Stimulated activated naive B cell treated with anti-CD40 and anti-IgM and Interleukin-4, amounts not matched to agents 10 μg/mL and 1 μg/mL and 100 μg/mL, for 72 hours (primary cell): ENCODE measurements at regions not wholly inside any gene's neighbourhood (a gene's known extent, or its start where the extent isn't known, plus 50 kb on each side); places are given as distances from the start of the nearest gene placed in this dataset.

Experiments used
- ATAC-seq, 2 donors: fragments of 150-1000 bp; cut with Tn5 transposase; replicated peaks; 2 replicates each; pipeline ENCODE4 v1.10.0; 2021; ENCODE audit warnings: moderate library complexity in 1 of 2
- DNase-seq: peaks from one replicate; pipeline ENCODE4 v3.0.0; 2021
- H3K27ac Mint-ChIP-seq: one replicate; pipeline ENCODE4 v1.8.0; 2022; ENCODE audit warnings: mild to moderate bottlenecking, mixed read lengths
- H3K27me3 Mint-ChIP-seq, 2 donors: one replicate each; pipeline ENCODE4 v1.8.0; 2022; ENCODE audit warnings: mixed read lengths in 2 of 2
- H3K36me3 Mint-ChIP-seq, 2 donors: one replicate each; pipeline ENCODE4 v1.8.0; 2022; ENCODE audit warnings: mixed read lengths in 2 of 2, mild to moderate bottlenecking in 1 of 2
- H3K4me1 Mint-ChIP-seq, 2 donors: one replicate each; pipeline ENCODE4 v1.8.0; 2022; ENCODE audit warnings: mixed read lengths in 2 of 2, mild to moderate bottlenecking in 1 of 2
- H3K4me3 Mint-ChIP-seq, 2 donors: one replicate each; pipeline ENCODE4 v1.8.0; 2022; ENCODE audit warnings: mild to moderate bottlenecking in 2 of 2, mixed read lengths in 2 of 2, moderate library complexity in 1 of 2
- H3K9me3 Mint-ChIP-seq, 2 donors: one replicate each; pipeline ENCODE4 v1.8.0; 2022; ENCODE audit warnings: mixed read lengths in 2 of 2, mild to moderate bottlenecking in 1 of 2

- no peak overlapping the region for H3K27ac Mint-ChIP-seq
- H3K9me3 Mint-ChIP-seq, result peaks cover 0 to 3% of the 10 kb centered on the region in 2 donors
- DNase-seq (no peak), ATAC-seq (no peak)
- no peaks in the 10 kb centered on the region for H3K36me3 Mint-ChIP-seq
- no peak overlapping the region for H3K4me3 Mint-ChIP-seq
- no peaks in the 10 kb centered on the region for H3K4me1 Mint-ChIP-seq
- H3K27me3 Mint-ChIP-seq, result peaks cover 6 to 17% of the 10 kb centered on the region in 2 donors
Observed at GRCh38 chr14:25117342-25117741, 67.4 kb upstream of the STXBP6 start.

- Mint-ChIP-seq H3K27ac (no peak overlapping the region), H3K36me3 (no peaks in the 10 kb centered on the region), H3K4me3 (no peak overlapping the region), H3K4me1 (no peaks in the 10 kb centered on the region), H3K27me3 (peaks cover 6 to 12% of the 10 kb centered on the region in 2 donors), H3K9me3 (peaks cover 0 to 3% of the 10 kb centered on the region in 2 donors)
- DNase-seq (no peak), ATAC-seq (no peak)
Observed at GRCh38 chr14:25116607-25117006, 66.7 kb upstream of the STXBP6 start.

GRCh38 chr14:25113394-25113793, 63.4 kb upstream of the STXBP6 start:
- Mint-ChIP-seq H3K4me3 (no peak overlapping the region), H3K36me3 (no peaks in the 10 kb centered on the region), H3K4me1 (no peaks in the 10 kb centered on the region), H3K27me3 (peaks cover 3 to 12% of the 10 kb centered on the region in 2 donors), H3K27ac (no peak overlapping the region), H3K9me3 (peaks cover 0 to 4% of the 10 kb centered on the region in 2 donors)
- ATAC-seq (no peak), DNase-seq (no peak)

- DNase-seq, result no peak
- Mint-ChIP-seq H3K27ac (no peak overlapping the region), H3K36me3 (no peaks in the 10 kb centered on the region)
Observed at GRCh38 chr14:25111061-25111601, 61.2 kb upstream of the STXBP6 start.

GRCh38 chr14:25110106-25110505, 60.2 kb upstream of the STXBP6 start:
- peaks cover 0 to 2% of the 10 kb centered on the region in 2 donors for H3K9me3 Mint-ChIP-seq
- ATAC-seq, result no peak
- no peak overlapping the region for H3K27ac Mint-ChIP-seq
- no peak for DNase-seq
- no peak overlapping the region for H3K4me3 Mint-ChIP-seq
- H3K4me1 Mint-ChIP-seq, result no peaks in the 10 kb centered on the region
- peaks cover 1 to 19% of the 10 kb centered on the region in 2 donors for H3K27me3 Mint-ChIP-seq
- H3K36me3 Mint-ChIP-seq, result no peaks in the 10 kb centered on the region

More at GRCh38 chr14:25111061-25111601, 61.2 kb upstream of the STXBP6 start:
- Mint-ChIP-seq H3K27me3 (peaks cover 3 to 13% of the 10 kb centered on the region in 2 donors), H3K4me1 (no peaks in the 10 kb centered on the region), H3K4me3 (no peak overlapping the region), H3K9me3 (peaks cover 0 to 4% of the 10 kb centered on the region in 2 donors)
- no peak for ATAC-seq

- Mint-ChIP-seq H3K27ac (no peak overlapping the region), H3K36me3 (no peaks in the 10 kb centered on the region), H3K4me1 (no peaks in the 10 kb centered on the region), H3K4me3 (no peak overlapping the region), H3K27me3 (peaks cover 0 to 22% of the 10 kb centered on the region in 2 donors), H3K9me3 (peaks cover 0 to 1% of the 10 kb centered on the region in 2 donors)
- DNase-seq, result no peak
- no peak for ATAC-seq
Observed at GRCh38 chr14:25108959-25109358, 59.0 kb upstream of the STXBP6 start.

GRCh38 chr14:25108291-25108690, 58.3 kb upstream of the STXBP6 start:
- Mint-ChIP-seq H3K27me3 (peaks cover 0 to 17% of the 10 kb centered on the region in 2 donors), H3K36me3 (no peaks in the 10 kb centered on the region)

GRCh38 chr14:25103820-25104219, 53.9 kb upstream of the STXBP6 start:
- Mint-ChIP-seq H3K9me3 (peaks cover 0 to 3% of the 10 kb centered on the region in 2 donors), H3K4me1 (no peaks in the 10 kb centered on the region), H3K4me3 (no peak overlapping the region), H3K27ac (no peak overlapping the region), H3K27me3 (peaks cover 0 to 16% of the 10 kb centered on the region in 2 donors), H3K36me3 (no peaks in the 10 kb centered on the region)
- ATAC-seq, result no peak
- no peak for DNase-seq

More at GRCh38 chr14:25108291-25108690, 58.3 kb upstream of the STXBP6 start:
- Mint-ChIP-seq H3K9me3 (peaks cover 0 to 1% of the 10 kb centered on the region in 2 donors), H3K4me1 (no peaks in the 10 kb centered on the region), H3K4me3 (no peak overlapping the region), H3K27ac (no peak overlapping the region)
- no peak for DNase-seq
- ATAC-seq, result no peak

GRCh38 chr14:25103271-25103670, 53.3 kb upstream of the STXBP6 start:
- no peaks in the 10 kb centered on the region for H3K4me1 Mint-ChIP-seq
- H3K4me3 Mint-ChIP-seq, result no peak overlapping the region
- peaks cover 0 to 3% of the 10 kb centered on the region in 2 donors for H3K9me3 Mint-ChIP-seq
- H3K27me3 Mint-ChIP-seq, result peaks cover 4 to 16% of the 10 kb centered on the region in 2 donors
- DNase-seq (no peak), ATAC-seq (no peak)
- H3K27ac Mint-ChIP-seq, result no peak overlapping the region
- no peaks in the 10 kb centered on the region for H3K36me3 Mint-ChIP-seq

- H3K36me3 Mint-ChIP-seq, result no peaks in the 10 kb centered on the region
- DNase-seq (no peak), ATAC-seq (no peak)
- peaks cover 4 to 16% of the 10 kb centered on the region in 2 donors for H3K27me3 Mint-ChIP-seq
- H3K4me3 Mint-ChIP-seq, result no peak overlapping the region
- H3K4me1 Mint-ChIP-seq, result no peaks in the 10 kb centered on the region
- H3K27ac Mint-ChIP-seq, result no peak overlapping the region
- H3K9me3 Mint-ChIP-seq, result peaks cover 0 to 3% of the 10 kb centered on the region in 2 donors
Observed at GRCh38 chr14:25102788-25103187, 52.8 kb upstream of the STXBP6 start.

- Mint-ChIP-seq H3K27me3 (peaks cover 6 to 16% of the 10 kb centered on the region in 2 donors), H3K4me1 (no peaks in the 10 kb centered on the region), H3K4me3 (no peak overlapping the region), H3K27ac (no peak overlapping the region), H3K36me3 (no peaks in the 10 kb centered on the region), H3K9me3 (peaks cover 0 to 3% of the 10 kb centered on the region in 2 donors)
- no peak for ATAC-seq
- no peak for DNase-seq
Observed at GRCh38 chr14:25101276-25101675, 51.3 kb upstream of the STXBP6 start.
